H9 (cell line): ENCODE measurements at regions not wholly inside any gene's neighbourhood (a gene's known extent, or its start where the extent isn't known, plus 50 kb on each side); places are given as distances from the start of the nearest gene placed in this dataset.

Source experiments
- DNase-seq: peaks from one replicate; pipeline ENCODE4 v3.0.0-alpha.2; 2017
- H2AFZ ChIP-seq: one replicate; pipeline ENCODE4 v1.6.1; 2013; ENCODE audit warnings: mild to moderate bottlenecking, low read length, control low read depth, moderate library complexity
- H2AK5ac ChIP-seq: 2 replicates; pipeline ENCODE4 v1.6.1; 2013; ENCODE audit warnings: low read length, control low read depth, mixed read lengths; ENCODE audit not compliant: insufficient read length
- H2BK120ac ChIP-seq: one replicate; pipeline ENCODE4 v1.6.1; 2013; ENCODE audit warnings: low read depth, mild to moderate bottlenecking, low read length, control low read depth, inconsistent platforms; ENCODE audit not compliant: poor library complexity, severe bottlenecking
- H2BK12ac ChIP-seq: 2 replicates; pipeline ENCODE4 v1.6.1; 2013; ENCODE audit warnings: low read length, control low read depth, mixed read lengths, low read depth; ENCODE audit not compliant: insufficient read length
- H2BK15ac ChIP-seq: 2 replicates; pipeline ENCODE4 v1.6.1; 2013; ENCODE audit warnings: low read depth, low read length, control low read depth
- H2BK20ac ChIP-seq: one replicate; pipeline ENCODE4 v1.6.1; 2013; ENCODE audit warnings: low read depth, mild to moderate bottlenecking, low read length, control low read depth, inconsistent platforms; ENCODE audit not compliant: poor library complexity, severe bottlenecking
- H2BK5ac ChIP-seq: 2 replicates; pipeline ENCODE4 v1.6.1; 2013; ENCODE audit warnings: low read length, control low read depth, mixed read lengths; ENCODE audit not compliant: insufficient read length
- H3K14ac ChIP-seq: 2 replicates; pipeline ENCODE4 v1.6.1; 2013; ENCODE audit warnings: low read length, control low read depth; ENCODE audit not compliant: insufficient read depth
- H3K18ac ChIP-seq: 2 replicates; pipeline ENCODE4 v1.6.1; 2013; ENCODE audit warnings: low read depth, mild to moderate bottlenecking, mixed read lengths, low read length, control low read depth; ENCODE audit not compliant: insufficient read length
- H3K23ac ChIP-seq: 2 replicates; pipeline ENCODE4 v1.6.1; 2013; ENCODE audit warnings: low read length, control low read depth, mixed read lengths, low read depth; ENCODE audit not compliant: insufficient read length
- H3K23me2 ChIP-seq: 2 replicates; pipeline ENCODE4 v1.6.1; 2013; ENCODE audit warnings: low read depth, mild to moderate bottlenecking, mixed read lengths, low read length, control low read depth; ENCODE audit not compliant: insufficient read length, poor library complexity, severe bottlenecking
- H3K27ac ChIP-seq: 2 replicates; pipeline ENCODE4 v1.5.1; 2013; ENCODE audit warnings: low read length, control low read depth, mixed read lengths, low read depth; ENCODE audit not compliant: insufficient read length
- H3K27me3 ChIP-seq: 2 replicates; pipeline ENCODE4 v1.6.1; 2013; ENCODE audit warnings: low read length, control low read depth, inconsistent platforms; ENCODE audit not compliant: insufficient read depth
- H3K4ac ChIP-seq: 2 replicates; pipeline ENCODE4 v1.6.1; 2013; ENCODE audit warnings: low read depth, mild to moderate bottlenecking, control low read depth, inconsistent platforms, low read length, moderate library complexity
- H3K4me1 ChIP-seq: 2 replicates; pipeline ENCODE4 v1.6.1; 2013; ENCODE audit warnings: low read length, control low read depth, inconsistent platforms; ENCODE audit not compliant: insufficient read depth
- H3K4me2 ChIP-seq: 2 replicates; pipeline ENCODE4 v1.6.1; 2013; ENCODE audit warnings: low read length, control low read depth, mixed read lengths; ENCODE audit not compliant: insufficient read length, insufficient read depth
- H3K56ac ChIP-seq: 2 replicates; pipeline ENCODE4 v1.6.1; 2013; ENCODE audit warnings: low read depth, mild to moderate bottlenecking, mixed read lengths, low read length, control low read depth; ENCODE audit not compliant: insufficient read length
- H3K79me1 ChIP-seq: 2 replicates; pipeline ENCODE4 v1.6.1; 2013; ENCODE audit warnings: low read depth, mild to moderate bottlenecking, moderate library complexity, low read length, control low read depth, inconsistent platforms; ENCODE audit not compliant: insufficient read depth, poor library complexity, severe bottlenecking
- H3K79me2 ChIP-seq: 2 replicates; pipeline ENCODE4 v1.6.1; 2013; ENCODE audit warnings: low read length, control low read depth, inconsistent platforms; ENCODE audit not compliant: insufficient read depth
- H3K9ac ChIP-seq: 2 replicates; pipeline ENCODE4 v1.6.1; 2013; ENCODE audit warnings: low read length, control low read depth, mixed read lengths; ENCODE audit not compliant: insufficient read length; ENCODE audit errors: extremely low read depth
- H3K9me3 ChIP-seq: one replicate; pipeline ENCODE4 v1.6.1; 2013; ENCODE audit warnings: low read depth, low read length, inconsistent platforms; ENCODE audit not compliant: control insufficient read depth
- H3T11ph ChIP-seq: one replicate; pipeline ENCODE4 v1.6.1; 2013; ENCODE audit warnings: mild to moderate bottlenecking, low read length, control low read depth, inconsistent platforms
- H4K20me1 ChIP-seq: one replicate; pipeline ENCODE4 v1.6.1; 2013; ENCODE audit not compliant: control insufficient read depth, insufficient read length, insufficient read depth
- H4K5ac ChIP-seq: 2 replicates; pipeline ENCODE4 v1.6.1; 2013; ENCODE audit warnings: low read depth, mild to moderate bottlenecking, mixed read lengths, low read length, control low read depth; ENCODE audit not compliant: insufficient read length
- H4K8ac ChIP-seq: replicated peaks from 2 replicates; pipeline ENCODE4 v1.6.1; 2013; ENCODE audit warnings: low read length, control low read depth, mixed read lengths, low read depth; ENCODE audit not compliant: insufficient read length
- H4K91ac ChIP-seq: 2 replicates; pipeline ENCODE4 v1.6.1; 2013; ENCODE audit warnings: low read depth, mild to moderate bottlenecking, moderate library complexity, mixed read lengths, low read length, control low read depth; ENCODE audit not compliant: insufficient read length
- H3K27ac Mint-ChIP-seq, 3 experiments: 2 replicates in 2 of 3; 3 replicates in 1 of 3; pipeline ENCODE4 v1.8.0; 2020 to 2021; ENCODE audit warnings: mixed read lengths in 3 of 3, mild to moderate bottlenecking in 1 of 3, moderate library complexity in 1 of 3
- H3K27me3 Mint-ChIP-seq: 2 replicates; pipeline ENCODE4 v1.8.0; 2021; ENCODE audit warnings: low read depth, mild to moderate bottlenecking, moderate library complexity, mixed read lengths
- H3K36me3 Mint-ChIP-seq, 3 experiments: 2 replicates in 2 of 3; 3 replicates in 1 of 3; pipeline ENCODE4 v1.8.0; 2020 to 2021; ENCODE audit warnings: low read depth in 3 of 3, mixed read lengths in 3 of 3; ENCODE audit not compliant: insufficient read depth in 1 of 3
- H3K4me1 Mint-ChIP-seq, 2 experiments: 2 replicates each; pipeline ENCODE4 v1.8.0; 2020; ENCODE audit warnings: mixed read lengths in 2 of 2
- H3K4me3 Mint-ChIP-seq, 2 experiments: 2 replicates in 1 of 2; 3 replicates in 1 of 2; pipeline ENCODE4 v1.8.0; 2020 to 2021; ENCODE audit warnings: mild to moderate bottlenecking in 2 of 2, mixed read lengths in 2 of 2, moderate library complexity in 1 of 2
- H3K9me3 Mint-ChIP-seq, 2 experiments: 2 replicates in 1 of 2; 3 replicates in 1 of 2; pipeline ENCODE4 v1.8.0; 2020; ENCODE audit warnings: mild to moderate bottlenecking in 2 of 2, mixed read lengths in 2 of 2, moderate library complexity in 1 of 2
- WGBS: extraction: QIAGEN DNeasy Blood & Tissue Kit; methylation state at CpG from one replicate; pipeline ENCODE4 v1.1.7; 2013; ENCODE audit warnings: missing lambda C conversion rate, low lambda C conversion rate, mixed read lengths; ENCODE audit not compliant: insufficient read length; ENCODE audit errors: extremely low coverage; 5-methylcytosine and 5-hydroxymethylcytosine counted together
- TF ChIP-seq, protein P1 (sequence below): fragments of 200-600 bp; sonication (generic); conservative IDR thresholded peaks from 3 replicates; pipeline ENCODE4 v1.8.0; 2021; ENCODE audit warnings: antibody characterized with exemption, mild to moderate bottlenecking

GRCh38 chr5:2277886-2278285 lies 395.2 kb upstream of the IRX4 start:
- Histone ChIP-seq H4K8ac (no peak overlapping the region), H3K18ac (no peak overlapping the region), H2AK5ac (no peak overlapping the region), H3K56ac (no peak overlapping the region), H2BK15ac (no peak overlapping the region), H3K27me3 (no peaks in the 10 kb centered on the region), H2BK5ac (no peak overlapping the region), H2BK120ac (no peak overlapping the region), H3K23ac (no peak overlapping the region), H3K4me2 (no peak overlapping the region), H3K9me3 (no peaks in the 10 kb centered on the region), H3K4ac (no peak overlapping the region), H2AFZ (no peak overlapping the region), H4K91ac (no peak overlapping the region), H3T11ph (no peak overlapping the region), H3K79me2 (no peaks in the 10 kb centered on the region), H2BK20ac (no peak overlapping the region), H3K79me1 (no peaks in the 10 kb centered on the region), H3K23me2 (no peaks in the 10 kb centered on the region), H3K27ac (no peak overlapping the region), H4K20me1 (no peaks in the 10 kb centered on the region), H4K5ac (no peak overlapping the region), H3K14ac (no peak overlapping the region), H3K9ac (no peak overlapping the region), H3K4me1 (no peaks in the 10 kb centered on the region; the same call in 1 of the 2 replicates), H2BK12ac (no peak overlapping the region)
- no peaks in the 10 kb centered on the region; the same call in 1 of the 2 replicates for H3K27me3 Mint-ChIP-seq
- no peaks in the 10 kb centered on the region for H3K36me3 Mint-ChIP-seq
- H3K27ac Mint-ChIP-seq, result peak overlapping the region in 1 of 3 experiments; percentile 92; a peak in 1 of 7 replicates
- DNase-seq, result no peak
- TF ChIP-seq, protein P1, sequence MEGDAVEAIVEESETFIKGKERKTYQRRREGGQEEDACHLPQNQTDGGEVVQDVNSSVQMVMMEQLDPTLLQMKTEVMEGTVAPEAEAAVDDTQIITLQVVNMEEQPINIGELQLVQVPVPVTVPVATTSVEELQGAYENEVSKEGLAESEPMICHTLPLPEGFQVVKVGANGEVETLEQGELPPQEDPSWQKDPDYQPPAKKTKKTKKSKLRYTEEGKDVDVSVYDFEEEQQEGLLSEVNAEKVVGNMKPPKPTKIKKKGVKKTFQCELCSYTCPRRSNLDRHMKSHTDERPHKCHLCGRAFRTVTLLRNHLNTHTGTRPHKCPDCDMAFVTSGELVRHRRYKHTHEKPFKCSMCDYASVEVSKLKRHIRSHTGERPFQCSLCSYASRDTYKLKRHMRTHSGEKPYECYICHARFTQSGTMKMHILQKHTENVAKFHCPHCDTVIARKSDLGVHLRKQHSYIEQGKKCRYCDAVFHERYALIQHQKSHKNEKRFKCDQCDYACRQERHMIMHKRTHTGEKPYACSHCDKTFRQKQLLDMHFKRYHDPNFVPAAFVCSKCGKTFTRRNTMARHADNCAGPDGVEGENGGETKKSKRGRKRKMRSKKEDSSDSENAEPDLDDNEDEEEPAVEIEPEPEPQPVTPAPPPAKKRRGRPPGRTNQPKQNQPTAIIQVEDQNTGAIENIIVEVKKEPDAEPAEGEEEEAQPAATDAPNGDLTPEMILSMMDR, result no peak
- no CpG with 5 or more reads among the region's 15 CpGs for WGBS
- H3K4me3 Mint-ChIP-seq, result no peak overlapping the region
- H3K9me3 Mint-ChIP-seq, result no peaks in the 10 kb centered on the region
- peaks cover 9 to 11% of the 10 kb centered on the region in 2 experiments for H3K4me1 Mint-ChIP-seq
